ENCODE measurements at regions not wholly inside any gene's neighbourhood (a gene's known extent, or its start where the extent isn't known, plus 50 kb on each side); places are given as distances from the start of the nearest gene placed in this dataset.
"Not testable (repeated sequence)": the region's sequence is repeated elsewhere in the genome, so short reads cannot be mapped to it uniquely, and the experiment has no call there.

DNA sequence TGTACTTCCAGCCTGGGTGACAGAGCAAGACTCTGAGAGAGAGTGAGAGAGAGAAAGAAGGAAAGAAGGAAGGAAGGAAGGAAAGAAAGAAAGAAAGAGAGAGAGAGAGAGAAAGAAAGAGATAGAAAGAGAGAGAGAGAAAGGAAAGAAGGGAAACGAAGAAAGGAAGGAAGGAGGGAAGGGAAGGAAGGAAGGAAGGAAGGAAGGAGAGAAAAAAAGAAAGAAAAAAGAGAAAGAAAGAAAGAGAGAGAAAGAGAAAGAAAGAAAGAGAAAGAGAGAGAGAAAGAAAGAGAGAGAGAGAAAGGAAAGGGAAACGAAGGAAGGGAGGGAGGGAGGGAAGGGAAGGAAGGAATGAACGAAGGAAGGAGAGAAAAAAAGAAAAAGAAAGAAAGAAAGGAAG is 238.6 kb downstream of the ASMT start:
- Histone ChIP-seq H3K4me2 (ENCODE audit: low read length, poor library complexity, severe bottlenecking) (no peak overlapping the region), H3K79me1 (replicated peaks; ENCODE audit: low read length, poor library complexity, severe bottlenecking) (no peaks in the 10 kb centered on the region), H4K91ac (ENCODE audit: low read length) (no peak overlapping the region), H2BK120ac (ENCODE audit: low read depth, low read length) (no peak overlapping the region), H3K9ac (ENCODE audit: low read length) (no peak overlapping the region), H3K36me3 (ENCODE audit: control insufficient read depth in 1 of 2, insufficient read depth in 2 of 2, low read depth in 1 of 2, low read length in 2 of 2) (no peaks in the 10 kb centered on the region), H3K23ac (ENCODE audit: low read length in 2 of 2) (no peak overlapping the region), H3K4me3 (ENCODE audit: insufficient read depth in 1 of 2, low read depth in 1 of 2, low read length in 2 of 2) (no peak overlapping the region), H3K27ac (ENCODE audit: low read length, poor library complexity, severe bottlenecking) (no peak overlapping the region), H3K4ac (ENCODE audit: low read depth in 1 of 2, low read length in 2 of 2) (no peak overlapping the region), H3K14ac (ENCODE audit: low read length in 2 of 2) (no peak overlapping the region), H2AK5ac (ENCODE audit: low read length, severe bottlenecking) (no peak overlapping the region), H2AFZ (ENCODE audit: low read depth, low read length) (no peak overlapping the region), H3K27me3 (ENCODE audit: control insufficient read depth in 1 of 2, insufficient read depth in 1 of 2, low read length in 2 of 2) (no peaks in the 10 kb centered on the region), H3K18ac (ENCODE audit: low read depth in 1 of 2, low read length in 2 of 2) (no peak overlapping the region), H3K9me3 (ENCODE audit: control insufficient read depth, low read length) (no peaks in the 10 kb centered on the region), H2BK15ac (ENCODE audit: low read depth, poor library complexity, severe bottlenecking) (no peak overlapping the region), H2BK5ac (ENCODE audit: low read depth, low read length, poor library complexity, severe bottlenecking) (no peak overlapping the region), H2BK12ac (ENCODE audit: low read length in 2 of 2) (no peak overlapping the region), H4K8ac (ENCODE audit: low read length) (no peak overlapping the region), H3K4me1 (ENCODE audit: control insufficient read depth, insufficient read depth, low read depth, low read length) (no peaks in the 10 kb centered on the region)
- no peak for DNase-seq
- whole genome bisulfite sequencing: 61% methylated on average over 3 of the region's 3 CpGs

DNA sequence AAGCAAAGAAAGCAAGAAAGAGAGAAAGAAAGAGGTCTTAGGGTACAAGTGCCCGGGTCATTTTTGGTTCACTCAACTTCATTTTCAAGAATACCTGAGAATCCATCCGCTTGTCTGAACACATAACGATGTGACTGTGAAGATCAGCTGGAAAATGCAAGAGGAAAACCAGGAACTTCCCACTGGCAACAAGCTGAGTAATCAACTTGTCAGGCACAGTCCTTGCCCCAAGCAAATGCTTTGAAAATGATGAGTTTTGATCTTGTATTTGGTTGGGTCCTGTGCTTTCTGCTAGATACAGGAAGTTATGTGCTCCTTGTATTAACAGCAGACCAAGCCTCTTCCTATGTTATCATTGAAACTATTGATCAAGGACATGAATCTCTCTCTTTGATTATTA is 239.1 kb downstream of the ASMT start:
- Histone ChIP-seq H4K91ac (ENCODE audit: low read length) (no peak overlapping the region), H3K4me3 (ENCODE audit: insufficient read depth in 1 of 2, low read depth in 1 of 2, low read length in 2 of 2) (no peak overlapping the region), H3K36me3 (ENCODE audit: control insufficient read depth in 1 of 2, insufficient read depth in 2 of 2, low read depth in 1 of 2, low read length in 2 of 2) (no peaks in the 10 kb centered on the region), H4K8ac (ENCODE audit: low read length) (no peak overlapping the region), H3K9me3 (ENCODE audit: control insufficient read depth, low read length) (no peaks in the 10 kb centered on the region), H2BK15ac (ENCODE audit: low read depth, poor library complexity, severe bottlenecking) (no peak overlapping the region), H2BK12ac (ENCODE audit: low read length in 2 of 2) (no peak overlapping the region), H2AFZ (ENCODE audit: low read depth, low read length) (no peak overlapping the region), H3K27me3 (ENCODE audit: control insufficient read depth in 1 of 2, insufficient read depth in 1 of 2, low read length in 2 of 2) (no peaks in the 10 kb centered on the region), H3K4me2 (ENCODE audit: low read length, poor library complexity, severe bottlenecking) (no peak overlapping the region), H2AK5ac (ENCODE audit: low read length, severe bottlenecking) (no peak overlapping the region), H3K4me1 (ENCODE audit: control insufficient read depth, insufficient read depth, low read depth, low read length) (no peaks in the 10 kb centered on the region), H3K18ac (ENCODE audit: low read depth in 1 of 2, low read length in 2 of 2) (no peak overlapping the region), H2BK120ac (ENCODE audit: low read depth, low read length) (no peak overlapping the region), H3K4ac (ENCODE audit: low read depth in 1 of 2, low read length in 2 of 2) (no peak overlapping the region), H3K9ac (ENCODE audit: low read length) (no peak overlapping the region), H3K79me1 (replicated peaks; ENCODE audit: low read length, poor library complexity, severe bottlenecking) (no peaks in the 10 kb centered on the region), H3K23ac (ENCODE audit: low read length in 2 of 2) (no peak overlapping the region), H3K14ac (ENCODE audit: low read length in 2 of 2) (no peak overlapping the region), H2BK5ac (ENCODE audit: low read depth, low read length, poor library complexity, severe bottlenecking) (no peak overlapping the region), H3K27ac (ENCODE audit: low read length, poor library complexity, severe bottlenecking) (no peak overlapping the region)
- WGBS: 83% methylated on average over 3 of the region's 3 CpGs
- no peak for DNase-seq

DNA sequence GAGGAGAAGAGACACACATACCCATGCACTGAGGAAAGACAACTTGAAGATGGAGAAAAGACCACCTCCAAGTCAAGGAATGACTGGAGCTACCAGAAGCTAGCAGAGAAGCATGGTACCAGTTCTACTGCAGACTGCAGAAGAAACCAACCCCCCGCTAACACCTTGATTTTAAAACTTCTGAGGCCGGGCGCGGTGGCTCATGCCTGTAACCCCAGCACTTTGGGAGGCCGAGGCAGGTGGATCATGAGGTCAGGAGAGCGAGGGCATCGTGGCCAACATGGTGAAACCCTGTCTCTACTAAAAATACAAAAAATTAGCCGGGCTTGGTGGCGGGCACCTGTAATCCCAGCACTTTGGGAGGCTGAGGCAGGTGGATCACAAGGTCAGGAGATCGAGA is 240.0 kb downstream of the ASMT start:
- not testable (repeated sequence) for H3K9me3 ChIP-seq (ENCODE audit: control insufficient read depth, low read length); H2AFZ ChIP-seq (ENCODE audit: low read depth, low read length); H3K4me2 ChIP-seq (ENCODE audit: low read length, poor library complexity, severe bottlenecking); H2BK12ac ChIP-seq (ENCODE audit: low read length in 2 of 2); H4K91ac ChIP-seq (ENCODE audit: low read length); DNase-seq; H2BK120ac ChIP-seq (ENCODE audit: low read depth, low read length); H3K4me1 ChIP-seq (ENCODE audit: control insufficient read depth, insufficient read depth, low read depth, low read length); H3K27ac ChIP-seq (ENCODE audit: low read length, poor library complexity, severe bottlenecking); H3K14ac ChIP-seq (ENCODE audit: low read length in 2 of 2); H2BK5ac ChIP-seq (ENCODE audit: low read depth, low read length, poor library complexity, severe bottlenecking); H3K9ac ChIP-seq (ENCODE audit: low read length); H2BK15ac ChIP-seq (ENCODE audit: low read depth, poor library complexity, severe bottlenecking); H4K8ac ChIP-seq (ENCODE audit: low read length); H2AK5ac ChIP-seq (ENCODE audit: low read length, severe bottlenecking); H3K4me3 ChIP-seq (ENCODE audit: insufficient read depth in 1 of 2, low read depth in 1 of 2, low read length in 2 of 2); H3K18ac ChIP-seq (ENCODE audit: low read depth in 1 of 2, low read length in 2 of 2); H3K36me3 ChIP-seq (ENCODE audit: control insufficient read depth in 1 of 2, insufficient read depth in 2 of 2, low read depth in 1 of 2, low read length in 2 of 2); H3K27me3 ChIP-seq (ENCODE audit: control insufficient read depth in 1 of 2, insufficient read depth in 1 of 2, low read length in 2 of 2); H3K23ac ChIP-seq (ENCODE audit: low read length in 2 of 2); H3K4ac ChIP-seq (ENCODE audit: low read depth in 1 of 2, low read length in 2 of 2); H3K79me1 ChIP-seq (replicated peaks; ENCODE audit: low read length, poor library complexity, severe bottlenecking)
- WGBS: 84% methylated on average over 10 of the region's 10 CpGs

DNA sequence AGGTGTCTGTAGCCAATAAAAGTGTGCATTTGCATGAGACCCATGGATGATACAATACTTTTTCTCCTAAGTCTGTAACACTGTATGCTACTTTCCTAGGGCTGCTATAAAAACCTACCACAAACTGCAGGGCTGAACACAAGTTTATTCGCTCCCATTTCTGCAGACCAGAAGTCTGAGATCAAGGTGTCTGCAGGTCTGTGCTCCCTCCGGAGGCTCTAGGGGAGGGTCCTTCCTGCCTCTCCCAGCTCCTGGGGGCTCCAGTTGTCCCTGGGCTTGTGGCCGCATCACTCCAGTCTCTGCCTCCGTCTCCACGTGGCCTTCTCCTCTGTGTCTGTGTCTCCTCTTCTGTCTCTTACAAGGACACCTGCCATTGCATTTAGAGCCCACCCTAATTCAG is 244.4 kb downstream of the ASMT start:
- 88% methylated on average over 5 of the region's 5 CpGs for WGBS
- not testable (repeated sequence) for DNase-seq

More for the DNA sequence above, 244.4 kb downstream of the ASMT start:
- not testable (repeated sequence) for H4K8ac ChIP-seq (ENCODE audit: low read length); H2BK12ac ChIP-seq (ENCODE audit: low read length in 2 of 2); H3K4ac ChIP-seq (ENCODE audit: low read depth in 1 of 2, low read length in 2 of 2); H3K9ac ChIP-seq (ENCODE audit: low read length); H2BK5ac ChIP-seq (ENCODE audit: low read depth, low read length, poor library complexity, severe bottlenecking); H2BK15ac ChIP-seq (ENCODE audit: low read depth, poor library complexity, severe bottlenecking); H3K23ac ChIP-seq (ENCODE audit: low read length in 2 of 2); H2AFZ ChIP-seq (ENCODE audit: low read depth, low read length); H3K27ac ChIP-seq (ENCODE audit: low read length, poor library complexity, severe bottlenecking); H2AK5ac ChIP-seq (ENCODE audit: low read length, severe bottlenecking); H3K36me3 ChIP-seq (ENCODE audit: control insufficient read depth in 1 of 2, insufficient read depth in 2 of 2, low read depth in 1 of 2, low read length in 2 of 2); H3K18ac ChIP-seq (ENCODE audit: low read depth in 1 of 2, low read length in 2 of 2); H4K91ac ChIP-seq (ENCODE audit: low read length); H2BK120ac ChIP-seq (ENCODE audit: low read depth, low read length); H3K4me1 ChIP-seq (ENCODE audit: control insufficient read depth, insufficient read depth, low read depth, low read length); H3K4me3 ChIP-seq (ENCODE audit: insufficient read depth in 1 of 2, low read depth in 1 of 2, low read length in 2 of 2); H3K14ac ChIP-seq (ENCODE audit: low read length in 2 of 2); H3K4me2 ChIP-seq (ENCODE audit: low read length, poor library complexity, severe bottlenecking); H3K9me3 ChIP-seq (ENCODE audit: control insufficient read depth, low read length); H3K79me1 ChIP-seq (replicated peaks; ENCODE audit: low read length, poor library complexity, severe bottlenecking)
- H3K27me3 ChIP-seq (ENCODE audit: control insufficient read depth in 1 of 2, insufficient read depth in 1 of 2, low read length in 2 of 2): peaks cover 0 to 10% of the 10 kb centered on the region in 2 experiments
